SK-N-SH treated with all-trans-retinoic acid at 6 μM for 48 hours (cell line): ENCODE measurements at regions not wholly inside any gene's neighbourhood (a gene's known extent, or its start where the extent isn't known, plus 50 kb on each side); places are given as distances from the start of the nearest gene placed in this dataset.
"Not testable (repeated sequence)": the region's sequence is repeated elsewhere in the genome, so short reads cannot be mapped to it uniquely, and the experiment has no call there.

Experiments used
- ARNTL ChIP-seq: fragments of 450-650 bp; formaldehyde crosslinking; IDR thresholded peaks from 2 replicates; pipeline ENCODE4 v1.5.0; 2020; ENCODE audit warnings: low read depth, mild to moderate bottlenecking, moderate library complexity, borderline replicate concordance
- ZC3H10 ChIP-seq: fragments of 250-450 bp; sonication (Bioruptor Pico); IDR thresholded peaks from 2 replicates; pipeline ENCODE4 v1.5.1; 2021; ENCODE audit warnings: mild to moderate bottlenecking, moderate library complexity
- ZFP3 ChIP-seq: fragments of 250-450 bp; sonication (Bioruptor Pico); IDR thresholded peaks from 2 replicates; pipeline ENCODE4 v1.5.0; 2020; ENCODE audit warnings: mild to moderate bottlenecking, moderate library complexity
- ZFP30 ChIP-seq: fragments of 450-650 bp; formaldehyde crosslinking; IDR thresholded peaks from 2 replicates; pipeline ENCODE4 v1.5.0; 2022; ENCODE audit warnings: mild to moderate bottlenecking, moderate library complexity
- TF ChIP-seq, protein P1 (sequence below): fragments of 250-450 bp; sonication (Bioruptor Pico); IDR thresholded peaks from 2 replicates; pipeline ENCODE4 v1.5.0; 2020; ENCODE audit warnings: mild to moderate bottlenecking, moderate library complexity
- TF ChIP-seq, protein P2 (sequence below): fragments of 250-450 bp; sonication (Bioruptor Pico); IDR thresholded peaks from 2 replicates; pipeline ENCODE4 v1.8.0; 2020; ENCODE audit warnings: mild to moderate bottlenecking, moderate library complexity, borderline replicate concordance
- TF ChIP-seq, protein P3 (sequence below): fragments of 250-450 bp; sonication (Bioruptor Pico); IDR thresholded peaks from 2 replicates; pipeline ENCODE4 v1.5.1; 2020; ENCODE audit warnings: low read depth, mild to moderate bottlenecking, moderate library complexity

DNA sequence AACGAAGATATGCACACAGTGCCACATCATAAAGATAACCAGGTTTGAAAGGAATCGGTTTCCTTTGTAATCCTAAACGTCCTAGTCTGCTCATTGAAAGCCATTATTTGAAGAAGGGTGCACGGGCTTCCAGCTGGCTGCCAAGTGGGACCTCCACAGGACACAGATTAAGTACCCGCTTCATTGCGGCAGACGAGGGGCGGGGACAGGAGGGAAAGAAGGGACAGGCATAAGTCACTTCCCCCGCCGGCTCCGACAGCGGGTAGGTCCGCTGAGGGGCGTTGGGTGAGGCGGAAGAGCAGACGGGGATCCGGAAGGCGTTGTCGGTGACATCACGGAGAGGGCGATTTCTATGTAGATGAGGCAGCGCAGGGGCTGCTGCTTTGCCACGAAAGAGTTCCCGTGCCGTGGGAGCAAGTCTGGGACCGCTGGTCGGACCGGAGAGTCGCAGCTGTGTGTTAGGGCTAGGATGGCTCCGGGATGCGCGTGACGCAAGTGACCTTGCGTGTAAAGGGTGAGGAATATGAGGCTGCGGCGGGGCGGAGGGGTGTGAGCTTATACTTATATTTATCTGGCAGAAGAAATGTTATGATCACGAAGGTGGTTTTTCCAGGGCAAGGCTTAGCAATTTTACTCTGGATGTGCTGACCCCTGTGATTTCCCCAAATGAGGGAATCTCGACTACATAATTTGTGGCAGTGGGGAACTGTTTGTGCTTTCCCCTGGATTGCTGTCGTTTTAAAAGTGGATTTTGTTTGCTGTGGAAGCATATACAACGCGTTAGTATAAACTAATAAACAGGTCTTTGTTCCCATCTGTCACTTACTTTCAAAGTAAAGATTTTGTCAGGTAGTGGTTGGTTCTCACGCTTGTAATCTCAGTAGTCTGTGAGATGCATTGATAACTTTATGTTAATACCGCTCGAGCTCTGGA is 80.7 kb downstream of the PPIAL4G start:
- not testable (repeated sequence) for TF ChIP-seq ZFP3, ZC3H10, ARNTL, ZFP30 (CRISPR knock-in tag)
- TF ChIP-seq, protein P1, sequence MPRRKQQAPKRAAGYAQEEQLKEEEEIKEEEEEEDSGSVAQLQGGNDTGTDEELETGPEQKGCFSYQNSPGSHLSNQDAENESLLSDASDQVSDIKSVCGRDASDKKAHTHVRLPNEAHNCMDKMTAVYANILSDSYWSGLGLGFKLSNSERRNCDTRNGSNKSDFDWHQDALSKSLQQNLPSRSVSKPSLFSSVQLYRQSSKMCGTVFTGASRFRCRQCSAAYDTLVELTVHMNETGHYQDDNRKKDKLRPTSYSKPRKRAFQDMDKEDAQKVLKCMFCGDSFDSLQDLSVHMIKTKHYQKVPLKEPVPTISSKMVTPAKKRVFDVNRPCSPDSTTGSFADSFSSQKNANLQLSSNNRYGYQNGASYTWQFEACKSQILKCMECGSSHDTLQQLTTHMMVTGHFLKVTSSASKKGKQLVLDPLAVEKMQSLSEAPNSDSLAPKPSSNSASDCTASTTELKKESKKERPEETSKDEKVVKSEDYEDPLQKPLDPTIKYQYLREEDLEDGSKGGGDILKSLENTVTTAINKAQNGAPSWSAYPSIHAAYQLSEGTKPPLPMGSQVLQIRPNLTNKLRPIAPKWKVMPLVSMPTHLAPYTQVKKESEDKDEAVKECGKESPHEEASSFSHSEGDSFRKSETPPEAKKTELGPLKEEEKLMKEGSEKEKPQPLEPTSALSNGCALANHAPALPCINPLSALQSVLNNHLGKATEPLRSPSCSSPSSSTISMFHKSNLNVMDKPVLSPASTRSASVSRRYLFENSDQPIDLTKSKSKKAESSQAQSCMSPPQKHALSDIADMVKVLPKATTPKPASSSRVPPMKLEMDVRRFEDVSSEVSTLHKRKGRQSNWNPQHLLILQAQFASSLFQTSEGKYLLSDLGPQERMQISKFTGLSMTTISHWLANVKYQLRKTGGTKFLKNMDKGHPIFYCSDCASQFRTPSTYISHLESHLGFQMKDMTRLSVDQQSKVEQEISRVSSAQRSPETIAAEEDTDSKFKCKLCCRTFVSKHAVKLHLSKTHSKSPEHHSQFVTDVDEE (CRISPR knock-in tag): not testable (repeated sequence)
- TF ChIP-seq, protein P2, sequence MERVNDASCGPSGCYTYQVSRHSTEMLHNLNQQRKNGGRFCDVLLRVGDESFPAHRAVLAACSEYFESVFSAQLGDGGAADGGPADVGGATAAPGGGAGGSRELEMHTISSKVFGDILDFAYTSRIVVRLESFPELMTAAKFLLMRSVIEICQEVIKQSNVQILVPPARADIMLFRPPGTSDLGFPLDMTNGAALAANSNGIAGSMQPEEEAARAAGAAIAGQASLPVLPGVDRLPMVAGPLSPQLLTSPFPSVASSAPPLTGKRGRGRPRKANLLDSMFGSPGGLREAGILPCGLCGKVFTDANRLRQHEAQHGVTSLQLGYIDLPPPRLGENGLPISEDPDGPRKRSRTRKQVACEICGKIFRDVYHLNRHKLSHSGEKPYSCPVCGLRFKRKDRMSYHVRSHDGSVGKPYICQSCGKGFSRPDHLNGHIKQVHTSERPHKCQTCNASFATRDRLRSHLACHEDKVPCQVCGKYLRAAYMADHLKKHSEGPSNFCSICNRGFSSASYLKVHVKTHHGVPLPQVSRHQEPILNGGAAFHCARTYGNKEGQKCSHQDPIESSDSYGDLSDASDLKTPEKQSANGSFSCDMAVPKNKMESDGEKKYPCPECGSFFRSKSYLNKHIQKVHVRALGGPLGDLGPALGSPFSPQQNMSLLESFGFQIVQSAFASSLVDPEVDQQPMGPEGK (CRISPR knock-in tag): peak; percentile 66; the same call in 1 of the 2 replicates
- TF ChIP-seq, protein P3, sequence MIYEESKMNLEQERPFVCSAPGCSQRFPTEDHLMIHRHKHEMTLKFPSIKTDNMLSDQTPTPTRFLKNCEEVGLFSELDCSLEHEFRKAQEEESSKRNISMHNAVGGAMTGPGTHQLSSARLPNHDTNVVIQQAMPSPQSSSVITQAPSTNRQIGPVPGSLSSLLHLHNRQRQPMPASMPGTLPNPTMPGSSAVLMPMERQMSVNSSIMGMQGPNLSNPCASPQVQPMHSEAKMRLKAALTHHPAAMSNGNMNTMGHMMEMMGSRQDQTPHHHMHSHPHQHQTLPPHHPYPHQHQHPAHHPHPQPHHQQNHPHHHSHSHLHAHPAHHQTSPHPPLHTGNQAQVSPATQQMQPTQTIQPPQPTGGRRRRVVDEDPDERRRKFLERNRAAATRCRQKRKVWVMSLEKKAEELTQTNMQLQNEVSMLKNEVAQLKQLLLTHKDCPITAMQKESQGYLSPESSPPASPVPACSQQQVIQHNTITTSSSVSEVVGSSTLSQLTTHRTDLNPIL (CRISPR knock-in tag): not testable (repeated sequence)
